HG03520 (cell line): ENCODE measurements at regions not wholly inside any gene's neighbourhood (a gene's known extent, or its start where the extent isn't known, plus 50 kb on each side); places are given as distances from the start of the nearest gene placed in this dataset.

ENCODE experiments used
- ATAC-seq: cut with Tn5 transposase; IDR thresholded peaks from one replicate; pipeline ENCODE4 v1.9.1; 2021; ENCODE audit warnings: mild to moderate bottlenecking, moderate library complexity; ENCODE audit not compliant: unreplicated experiment

DNA sequence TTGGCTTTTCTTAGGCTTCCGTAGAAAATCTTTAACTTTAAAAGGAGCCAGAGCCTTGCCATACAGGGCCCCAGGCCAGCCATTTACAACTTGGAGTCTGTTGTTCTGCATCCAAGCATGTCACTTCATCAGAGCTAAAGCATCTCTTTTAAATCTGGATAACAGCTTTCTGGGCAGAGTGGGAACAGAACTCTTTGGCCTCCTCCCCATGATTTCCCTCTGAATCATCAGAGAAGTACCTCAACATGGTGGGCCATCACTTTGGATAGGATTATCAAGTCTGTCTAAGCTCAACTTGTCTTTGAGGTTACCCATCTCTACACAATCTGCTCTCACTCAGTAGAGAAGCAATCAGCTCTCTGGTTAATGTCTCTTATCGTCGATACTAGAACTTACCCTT lies 170.9 kb downstream of the SLC6A15 start:
- no peak for ATAC-seq

GRCh38 chr12:84741031-84741430 lies 171.6 kb downstream of the SLC6A15 start:
- ATAC-seq: no peak

DNA sequence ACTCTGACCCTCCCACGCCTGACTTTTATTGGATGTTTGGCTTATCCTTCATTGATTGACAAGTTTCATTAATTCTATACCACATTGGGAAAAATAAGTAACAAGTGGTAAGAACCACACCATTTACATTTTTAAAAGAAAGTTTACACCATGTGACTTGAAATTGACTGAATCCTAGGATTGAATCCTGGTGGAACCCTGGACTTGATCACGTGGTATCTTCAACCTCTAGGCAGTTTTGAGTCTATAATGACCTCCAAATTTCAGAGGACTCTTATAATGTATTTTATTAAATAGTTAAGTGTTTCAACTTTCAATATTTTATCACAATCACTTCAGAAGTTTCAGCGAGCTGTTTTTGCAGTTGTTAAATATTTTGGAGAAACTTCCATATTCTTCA lies 172.0 kb downstream of the SLC6A15 start:
- ATAC-seq: no peak

DNA sequence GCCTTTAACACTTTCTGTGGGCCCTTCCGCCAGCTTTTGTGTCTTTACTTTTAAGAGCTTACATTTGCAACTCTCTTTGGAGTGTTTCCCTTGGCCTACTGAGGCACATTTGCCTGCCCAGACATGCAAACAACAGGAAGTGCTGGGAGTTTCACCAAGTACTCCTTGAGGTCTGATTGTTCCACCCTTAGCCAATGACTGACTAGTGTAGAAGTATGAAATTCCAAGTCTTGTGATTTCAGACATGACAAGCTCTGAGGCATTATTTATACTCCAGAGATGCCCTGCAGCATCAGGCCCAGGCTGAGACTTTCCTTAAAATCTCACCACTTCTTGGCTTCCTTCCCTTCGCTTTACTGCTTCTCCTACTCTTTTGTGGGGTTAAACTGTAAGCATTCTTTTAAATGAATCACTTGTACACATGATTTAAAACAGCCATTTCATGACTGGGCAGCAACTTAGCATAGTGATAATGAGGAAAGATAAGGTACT lies 174.1 kb downstream of the SLC6A15 start:
- no peak for ATAC-seq

DNA sequence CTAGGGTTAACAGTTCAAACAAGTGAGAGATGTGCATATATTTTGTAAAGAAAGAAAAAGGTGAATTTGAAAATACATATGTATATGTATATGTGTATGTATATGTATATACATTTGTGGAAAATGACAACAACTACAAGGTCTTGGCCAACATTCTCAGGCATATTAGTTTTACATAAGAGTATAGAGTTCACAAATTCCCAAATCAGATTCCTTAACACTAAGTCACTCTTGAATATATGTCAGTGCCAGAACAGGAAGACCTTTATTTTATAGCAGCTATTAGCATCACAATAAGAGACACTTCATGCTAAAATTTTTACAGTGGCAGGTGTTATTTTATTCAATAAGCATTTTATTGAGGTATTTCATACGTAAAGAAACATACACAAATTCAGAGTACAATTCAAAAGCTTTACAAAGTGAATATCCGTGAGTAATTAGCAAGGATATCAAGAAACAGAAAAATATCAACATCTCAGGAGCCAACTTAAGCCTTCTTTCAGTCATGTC lies 179.7 kb downstream of the SLC6A15 start:
- no peak for ATAC-seq

DNA sequence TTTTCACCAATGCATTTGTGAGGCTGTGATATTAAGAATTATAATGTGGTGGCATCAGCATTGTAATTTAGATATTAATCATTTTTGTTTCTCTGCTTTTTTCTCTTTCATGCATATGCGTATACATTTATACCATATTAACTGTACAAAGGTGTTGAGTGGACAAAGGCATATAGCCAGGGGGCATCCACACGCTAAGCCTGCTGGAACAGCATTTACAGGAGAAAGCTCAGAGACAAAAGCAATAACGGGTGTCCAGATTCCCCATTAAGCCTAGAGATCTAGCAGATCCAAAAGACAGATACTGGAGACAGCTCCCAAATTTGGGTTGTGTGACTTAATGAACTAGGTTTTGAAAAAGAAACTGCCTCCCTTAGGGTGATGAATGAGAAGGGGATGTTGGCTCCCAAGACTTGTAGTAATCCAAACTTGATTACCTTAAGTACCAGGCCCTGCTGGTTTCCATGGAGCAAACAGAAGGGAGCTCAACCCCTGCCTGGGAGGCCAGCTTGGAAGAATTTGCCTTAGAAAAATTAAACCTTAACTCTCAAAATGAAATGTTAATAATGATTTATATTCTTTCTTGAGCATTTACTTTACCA lies 181.9 kb downstream of the SLC6A15 start:
- ATAC-seq: no peak

- ATAC-seq: no peak
Measured at GRCh38 chr12:84727961-84728360, 184.6 kb downstream of the SLC6A15 start.

DNA sequence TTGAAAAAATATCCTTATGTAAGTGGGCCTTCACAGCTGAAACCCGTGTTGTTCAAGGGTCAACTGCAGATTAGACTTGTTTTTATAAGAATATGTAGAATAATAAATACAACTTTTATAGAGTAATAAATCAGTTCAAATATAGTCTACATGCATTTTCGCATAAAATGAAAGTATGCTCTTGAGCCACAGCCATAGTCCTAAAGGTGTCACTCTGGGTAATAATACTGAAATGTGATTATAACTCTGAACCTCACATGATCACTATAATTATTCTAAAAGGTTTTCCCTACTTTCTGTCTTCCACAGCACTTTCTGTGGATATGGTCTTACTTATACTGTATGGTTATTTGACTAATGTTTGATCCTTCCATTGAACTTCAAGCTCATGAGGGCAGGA lies 185.8 kb downstream of the SLC6A15 start:
- no peak for ATAC-seq

DNA sequence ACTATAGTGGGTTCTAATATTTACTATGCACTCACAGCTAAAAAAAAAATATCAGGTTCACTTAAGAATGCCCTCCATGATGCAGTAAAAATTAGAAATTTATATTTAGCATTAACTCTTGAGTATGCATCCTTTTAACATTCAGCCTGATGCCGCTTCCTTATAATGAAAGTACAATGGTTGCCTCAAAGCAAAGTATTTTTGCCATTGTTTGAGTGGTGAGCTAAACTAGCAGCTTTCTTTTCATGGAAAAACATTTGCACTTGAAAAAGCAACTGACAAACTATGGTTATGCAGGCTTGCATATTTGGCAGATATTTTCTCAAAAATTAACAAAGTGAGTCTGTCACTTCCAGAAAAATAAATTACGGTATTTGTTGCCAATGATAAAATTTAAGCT lies 188.6 kb downstream of the SLC6A15 start:
- ATAC-seq: no peak

DNA sequence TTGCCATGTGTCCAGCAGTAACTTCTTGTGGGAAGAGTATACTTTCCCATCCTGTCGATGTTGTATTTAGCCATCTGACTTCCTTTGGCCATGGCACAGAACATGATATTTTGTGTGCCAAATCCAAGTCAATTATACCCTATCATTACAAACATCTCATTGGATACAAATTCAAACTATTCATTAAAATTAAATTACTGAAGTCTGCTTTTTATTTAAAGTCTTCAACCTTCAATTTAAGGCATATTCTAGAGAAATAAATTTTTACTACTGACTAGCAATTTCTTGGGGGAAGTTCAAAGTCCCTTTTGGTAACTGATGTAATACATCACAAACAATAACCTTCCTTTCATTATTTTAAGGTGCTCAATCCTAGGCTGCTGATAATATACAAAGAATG lies 192.6 kb downstream of the SLC6A15 start:
- no peak for ATAC-seq

GRCh38 chr12:84718906-84719305 lies 193.7 kb downstream of the SLC6A15 start:
- ATAC-seq: no peak

- ATAC-seq: no peak
Measured at GRCh38 chr12:84712747-84713146, 199.9 kb downstream of the SLC6A15 start.

DNA sequence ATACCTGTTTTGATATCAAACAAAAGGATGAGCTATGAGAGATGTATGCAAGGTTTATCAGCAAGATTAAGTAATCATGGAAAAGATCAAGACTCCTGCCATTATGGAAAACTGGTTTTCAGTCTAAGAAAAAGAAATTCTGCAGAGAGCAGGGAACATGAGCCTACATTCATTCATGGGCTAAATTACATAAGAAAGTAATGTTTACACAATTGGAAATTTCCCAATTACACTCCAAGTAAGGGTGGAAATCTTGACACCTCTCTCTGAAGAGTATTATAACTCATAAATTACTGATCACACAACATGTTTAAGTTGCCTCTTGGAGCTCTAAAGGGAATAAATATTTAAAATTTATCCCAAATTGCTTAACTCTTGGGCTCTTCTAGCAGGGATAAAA lies 206.2 kb downstream of the SLC6A15 start:
- no peak for ATAC-seq

GRCh38 chr12:84704856-84705255 lies 207.7 kb downstream of the SLC6A15 start:
- ATAC-seq: no peak

- ATAC-seq: no peak
Measured at GRCh38 chr12:84702001-84702400, 210.6 kb downstream of the SLC6A15 start.

- no peak for ATAC-seq
Measured at GRCh38 chr12:84701041-84701440, 211.6 kb downstream of the SLC6A15 start.

DNA sequence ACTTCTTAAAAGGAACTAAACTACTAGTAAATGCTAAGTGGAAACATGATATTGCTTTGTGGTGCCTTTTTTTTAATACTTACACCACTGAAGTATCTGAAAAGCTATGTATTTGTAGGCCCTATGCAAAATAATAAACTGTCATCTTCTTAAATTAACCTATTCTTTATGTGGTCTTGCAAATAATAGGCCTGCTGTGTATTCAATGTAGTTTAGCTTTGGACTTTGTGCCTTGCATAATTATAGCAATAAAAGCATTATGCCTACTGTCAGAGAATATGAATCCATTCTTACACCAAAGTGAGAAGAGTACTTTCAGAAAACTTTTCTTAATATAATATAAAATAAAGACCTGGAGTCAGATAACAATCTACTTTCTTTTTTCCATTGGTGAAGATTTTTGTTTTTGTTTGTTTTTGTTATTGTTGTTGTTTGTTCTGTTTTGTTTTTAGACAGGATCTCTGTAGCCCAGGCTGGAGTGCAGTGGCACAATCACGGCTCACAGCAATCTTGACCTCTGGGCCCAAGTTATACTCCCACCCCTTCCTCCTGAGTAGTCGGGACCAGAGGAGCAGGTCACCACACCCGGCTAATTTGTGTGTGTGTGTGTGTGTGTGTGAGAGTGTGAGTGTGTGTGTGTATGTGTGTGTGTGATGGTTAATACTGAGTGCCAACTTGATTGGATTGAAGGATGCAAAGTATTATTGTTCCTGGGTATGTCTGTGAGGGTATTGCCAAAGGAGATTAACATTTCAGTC lies 213.8 kb downstream of the SLC6A15 start:
- ATAC-seq: no peak

DNA sequence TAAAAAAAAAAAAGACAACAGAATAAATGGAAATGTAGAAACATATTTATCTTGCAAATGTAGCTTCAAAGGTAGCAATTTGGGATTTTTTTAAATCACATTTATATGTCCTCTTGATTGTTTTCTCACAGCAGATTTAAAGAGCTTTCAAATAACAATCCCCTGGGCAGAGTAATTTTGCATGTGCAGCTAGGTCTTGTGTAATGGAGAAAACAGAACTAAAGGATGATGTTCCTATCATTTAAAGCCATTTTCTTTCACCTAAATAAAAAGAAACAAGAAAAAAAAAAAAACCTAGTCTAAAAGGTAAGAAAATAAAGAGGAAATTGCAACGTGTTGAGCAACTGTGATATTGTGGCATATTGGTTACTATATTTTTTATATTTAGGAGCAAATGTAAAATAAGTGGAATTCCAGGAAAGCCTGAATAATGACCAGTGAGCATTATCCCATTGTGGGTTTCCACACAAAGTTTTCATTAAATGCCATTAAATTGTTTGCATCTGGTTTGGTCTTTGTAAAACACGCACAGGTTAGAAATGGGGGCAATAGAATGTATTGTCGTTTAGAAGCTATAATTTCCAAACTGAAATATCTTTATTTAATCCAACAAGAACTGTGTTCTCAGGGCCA lies 215.6 kb downstream of the SLC6A15 start:
- no peak for ATAC-seq

DNA sequence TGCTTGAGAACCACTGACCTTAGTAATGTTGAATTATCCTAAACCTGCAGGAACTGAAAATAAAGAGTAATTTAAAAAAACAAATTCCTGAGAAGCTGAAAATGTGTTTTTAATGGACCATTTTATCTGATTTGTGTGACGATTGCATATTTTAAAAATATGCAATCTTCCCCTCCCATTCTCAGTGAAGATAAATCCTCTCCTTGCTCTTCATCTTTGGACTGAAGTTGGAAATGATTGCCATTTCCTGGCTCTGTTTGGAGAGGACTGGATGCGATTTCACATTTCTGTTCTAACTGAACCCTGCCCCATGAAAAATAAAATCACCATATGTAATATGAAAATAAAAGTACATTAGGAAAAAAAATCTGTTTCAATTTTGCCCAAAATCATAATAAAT lies 216.3 kb downstream of the SLC6A15 start:
- ATAC-seq: no peak

DNA sequence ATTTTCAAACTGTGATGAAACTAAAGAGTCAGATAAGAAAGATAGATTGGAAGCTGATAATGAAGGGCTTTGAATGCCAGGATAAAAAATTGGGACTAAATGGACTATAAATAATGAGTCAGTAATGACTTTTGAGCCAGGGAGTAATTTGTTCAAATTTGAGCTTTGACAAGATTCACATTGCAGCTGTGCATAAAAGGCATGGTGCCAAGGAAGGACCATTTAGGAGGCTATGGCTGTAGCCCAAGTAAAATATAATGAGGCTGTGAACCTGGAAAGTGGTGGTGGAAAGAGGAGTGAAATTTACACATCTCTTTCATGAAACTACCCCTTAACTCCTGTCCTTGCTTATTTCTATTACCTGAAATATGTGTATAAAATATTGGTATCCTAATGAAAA lies 218.5 kb downstream of the SLC6A15 start:
- ATAC-seq: no peak

- ATAC-seq: no peak
Measured at GRCh38 chr12:84692071-84692470, 220.5 kb downstream of the SLC6A15 start.

- ATAC-seq: no peak
Measured at GRCh38 chr12:84691266-84691665, 221.3 kb downstream of the SLC6A15 start.
